OCI-LY7 (cell line): ENCODE measurements at regions not wholly inside any gene's neighbourhood (a gene's known extent, or its start where the extent isn't known, plus 50 kb on each side); places are given as distances from the start of the nearest gene placed in this dataset.

Experiments used
- BruUV-seq: library from RNA; stranded (reverse); fragments of 400-500 nt; replicated peaks from 2 replicates; lab custom pipeline; 2021; lab: Mats Ljungman, UMichigan
- CTCF ChIA-PET: fragments of 300-600 bp; sonication (Branson Sonifier 250); formaldehyde crosslinking; loops from one replicate; lab custom pipeline; 2022; ENCODE audit warnings: antibody characterized with exemption; ENCODE audit not compliant: unreplicated experiment; lab: Charles Lee
- POLR2A ChIA-PET: fragments of 300-600 bp; sonication (Branson Sonifier 250); formaldehyde crosslinking; loops from one replicate; lab custom pipeline; 2022; ENCODE audit warnings: antibody characterized with exemption; lab: Charles Lee
- DNase-seq: peaks from one replicate; pipeline ENCODE4 v3.0.0-alpha.2; 2015; ENCODE audit warnings: low spot score
- H2AFZ ChIP-seq: fragments of 200-600 bp; sonication (generic), shearing (Covaris generic); 2 replicates; pipeline ENCODE4 v1.6.1; 2014; ENCODE audit warnings: mild to moderate bottlenecking, antibody characterized with exemption, low read length, moderate library complexity
- H3K27ac ChIP-seq: fragments of 200-600 bp; sonication (generic); 2 replicates; pipeline ENCODE4 v1.5.1; 2014; ENCODE audit warnings: mixed run types, low read depth, mild to moderate bottlenecking, moderate library complexity, low read length, inconsistent platforms; ENCODE audit not compliant: poor library complexity, severe bottlenecking
- H3K36me3 ChIP-seq: fragments of 200-600 bp; sonication (generic); 2 replicates; pipeline ENCODE4 v1.6.1; 2014; ENCODE audit warnings: mild to moderate bottlenecking, antibody characterized with exemption, low read length, moderate library complexity, mixed read lengths; ENCODE audit not compliant: insufficient read depth
- H3K4me1 ChIP-seq: fragments of 200-600 bp; sonication (generic); 2 replicates; pipeline ENCODE4 v1.5.1; 2014; ENCODE audit warnings: mild to moderate bottlenecking, low read length; ENCODE audit not compliant: insufficient read depth, poor library complexity, severe bottlenecking
- H3K4me2 ChIP-seq: fragments of 200-600 bp; sonication (generic); 2 replicates; pipeline ENCODE4 v1.6.1; 2014; ENCODE audit warnings: mild to moderate bottlenecking, low read length
- H3K4me3 ChIP-seq: fragments of 200-600 bp; sonication (generic); 2 replicates; pipeline ENCODE4 v1.5.1; 2014; ENCODE audit warnings: mild to moderate bottlenecking, low read depth, low read length; ENCODE audit not compliant: poor library complexity, severe bottlenecking
- H3K79me2 ChIP-seq: fragments of 200-600 bp; sonication (generic); 2 replicates; pipeline ENCODE4 v1.6.1; 2016; ENCODE audit warnings: low read depth, mild to moderate bottlenecking, low read length, moderate library complexity, mixed read lengths; ENCODE audit not compliant: insufficient read depth
- H3K9me2 ChIP-seq: fragments of 200-600 bp; sonication (generic); 2 replicates; pipeline ENCODE4 v1.6.1; 2016; ENCODE audit warnings: mild to moderate bottlenecking, low read length, mixed read lengths; ENCODE audit not compliant: insufficient read depth
- H3K9me3 ChIP-seq: fragments of 200-600 bp; sonication (generic); 2 replicates; pipeline ENCODE4 v1.6.1; 2014; ENCODE audit warnings: mild to moderate bottlenecking, mixed run types, low read length, mixed read lengths
- H4K20me1 ChIP-seq: fragments of 200-600 bp; sonication (generic); 2 replicates; pipeline ENCODE4 v1.6.1; 2014; ENCODE audit warnings: mild to moderate bottlenecking, antibody characterized with exemption, low read length, moderate library complexity, mixed read lengths; ENCODE audit not compliant: insufficient read depth
- CTCF ChIP-seq: fragments of 200-600 bp; sonication (generic); conservative IDR thresholded peaks from 2 replicates; pipeline ENCODE4 v1.5.1; 2014; ENCODE audit warnings: mild to moderate bottlenecking, antibody characterized with exemption, low read length, moderate library complexity, mixed read lengths
- EZH2phosphoT487 ChIP-seq: fragments of 200-600 bp; sonication (generic); IDR thresholded peaks from 2 replicates; pipeline ENCODE4 v1.6.1; 2018; ENCODE audit warnings: low read depth, borderline replicate concordance, mild to moderate bottlenecking, mixed run types, antibody characterized with exemption, low read length, moderate library complexity, mixed read lengths
- intact Hi-C: fragments of 100-400 bp; cut with micrococcal nuclease; formaldehyde crosslinking; loops from one replicate; pipeline ENCODE4 v1.10.0; 2022; ENCODE audit not compliant: unreplicated experiment

- no TSS peak for BruUV-seq
- Histone ChIP-seq H3K4me3 (no peak overlapping the region), H3K4me1 (no peaks in the 10 kb centered on the region), H3K36me3 (no peaks in the 10 kb centered on the region), H4K20me1 (no peaks in the 10 kb centered on the region), H3K79me2 (no peaks in the 10 kb centered on the region), H2AFZ (no peak overlapping the region), H3K9me2 (no peaks in the 10 kb centered on the region), H3K4me2 (no peak overlapping the region), H3K27ac (no peak overlapping the region), H3K9me3 (no peaks in the 10 kb centered on the region)
- ChIA-PET CTCF (no interaction called here), POLR2A (no interaction called here)
- TF ChIP-seq EZH2phosphoT487 (no peak), CTCF (no peak)
- intact Hi-C loops = no loop called here
- DNase-seq = no peak
These were observed 206.5 kb upstream of the TMEM72 start for GRCh38 chr10:44704616-44705015.

- ChIA-PET CTCF (no interaction called here), POLR2A (no interaction called here)
- Histone ChIP-seq H3K9me2 (no peaks in the 10 kb centered on the region), H3K4me3 (no peak overlapping the region), H3K36me3 (no peaks in the 10 kb centered on the region), H3K9me3 (no peaks in the 10 kb centered on the region), H3K4me1 (no peaks in the 10 kb centered on the region), H3K27ac (no peak overlapping the region), H3K4me2 (no peak overlapping the region), H2AFZ (no peak overlapping the region), H4K20me1 (no peaks in the 10 kb centered on the region), H3K79me2 (no peaks in the 10 kb centered on the region)
- DNase-seq = no peak
- TF ChIP-seq EZH2phosphoT487 (no peak), CTCF (no peak)
- intact Hi-C loops = no loop called here
- no TSS peak for BruUV-seq
These were observed 204.4 kb upstream of the TMEM72 start for GRCh38 chr10:44706745-44707144.

GRCh38 chr10:44713307-44713706, 197.8 kb upstream of the TMEM72 start:
- intact Hi-C loops = no loop called here
- TF ChIP-seq EZH2phosphoT487 (no peak), CTCF (no peak)
- H3K36me3 ChIP-seq = no peaks in the 10 kb centered on the region
- H3K9me2 ChIP-seq = no peaks in the 10 kb centered on the region
- no peaks in the 10 kb centered on the region for H3K4me1 ChIP-seq
- no peak overlapping the region for H2AFZ ChIP-seq
- no peak for DNase-seq
- H3K79me2 ChIP-seq = no peaks in the 10 kb centered on the region
- no peak overlapping the region for H3K4me2 ChIP-seq
- ChIA-PET POLR2A (no interaction called here), CTCF (no interaction called here)
- no TSS peak for BruUV-seq
- H3K27ac ChIP-seq = no peak overlapping the region
- H3K4me3 ChIP-seq = no peak overlapping the region
- H4K20me1 ChIP-seq = no peaks in the 10 kb centered on the region
- H3K9me3 ChIP-seq = no peaks in the 10 kb centered on the region
